ENCODE measurements at regions not wholly inside any gene's neighbourhood (a gene's known extent, or its start where the extent isn't known, plus 50 kb on each side); places are given as distances from the start of the nearest gene placed in this dataset.

GRCh38 chr2:192566863-192567262 is 372.1 kb upstream of the TMEFF2 start:
- DNase-seq (ENCODE audit: insufficient read length, low spot score) (no peak), FAIRE-seq (no peak)
- TF ChIP-seq, protein P1, sequence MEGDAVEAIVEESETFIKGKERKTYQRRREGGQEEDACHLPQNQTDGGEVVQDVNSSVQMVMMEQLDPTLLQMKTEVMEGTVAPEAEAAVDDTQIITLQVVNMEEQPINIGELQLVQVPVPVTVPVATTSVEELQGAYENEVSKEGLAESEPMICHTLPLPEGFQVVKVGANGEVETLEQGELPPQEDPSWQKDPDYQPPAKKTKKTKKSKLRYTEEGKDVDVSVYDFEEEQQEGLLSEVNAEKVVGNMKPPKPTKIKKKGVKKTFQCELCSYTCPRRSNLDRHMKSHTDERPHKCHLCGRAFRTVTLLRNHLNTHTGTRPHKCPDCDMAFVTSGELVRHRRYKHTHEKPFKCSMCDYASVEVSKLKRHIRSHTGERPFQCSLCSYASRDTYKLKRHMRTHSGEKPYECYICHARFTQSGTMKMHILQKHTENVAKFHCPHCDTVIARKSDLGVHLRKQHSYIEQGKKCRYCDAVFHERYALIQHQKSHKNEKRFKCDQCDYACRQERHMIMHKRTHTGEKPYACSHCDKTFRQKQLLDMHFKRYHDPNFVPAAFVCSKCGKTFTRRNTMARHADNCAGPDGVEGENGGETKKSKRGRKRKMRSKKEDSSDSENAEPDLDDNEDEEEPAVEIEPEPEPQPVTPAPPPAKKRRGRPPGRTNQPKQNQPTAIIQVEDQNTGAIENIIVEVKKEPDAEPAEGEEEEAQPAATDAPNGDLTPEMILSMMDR (IDR thresholded peaks at IDR 0.05; ENCODE audit: insufficient read depth, missing control alignments), result no peak

- TF ChIP-seq, protein P1 (IDR thresholded peaks at IDR 0.05; ENCODE audit: insufficient read depth, missing control alignments), result no peak
- DNase-seq (ENCODE audit: insufficient read length, low spot score), result no peak
- FAIRE-seq, result no peak
These were observed 365.6 kb upstream of the TMEFF2 start for GRCh38 chr2:192560326-192560725.

DNA sequence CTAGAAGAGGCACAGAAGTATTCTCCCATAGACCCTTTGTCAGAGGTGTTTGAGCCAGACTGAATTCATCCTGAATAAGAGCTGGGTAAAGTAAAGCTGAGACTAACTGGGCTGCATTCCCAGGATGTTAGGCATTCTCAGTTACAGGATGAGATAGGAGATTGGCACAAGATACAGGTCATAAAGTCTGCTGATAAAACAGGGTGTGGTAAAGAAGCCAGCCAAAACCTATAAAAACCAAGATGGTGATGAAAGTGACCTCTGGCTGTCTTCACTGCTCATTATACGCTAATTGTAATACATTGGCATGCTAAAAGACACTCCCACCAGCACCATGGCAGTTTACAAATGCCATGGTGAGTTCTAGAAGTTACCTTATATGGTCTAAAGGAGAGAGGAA is 364.9 kb upstream of the TMEFF2 start:
- TF ChIP-seq, protein P1 (IDR thresholded peaks at IDR 0.05; ENCODE audit: insufficient read depth, missing control alignments), result no peak
- DNase-seq (ENCODE audit: insufficient read length, low spot score) (no peak), FAIRE-seq (no peak)

GRCh38 chr2:192558637-192559036 is 363.9 kb upstream of the TMEFF2 start:
- DNase-seq (ENCODE audit: insufficient read length, low spot score) (no peak), FAIRE-seq (no peak)
- TF ChIP-seq, protein P1 (IDR thresholded peaks at IDR 0.05; ENCODE audit: insufficient read depth, missing control alignments), result no peak

GRCh38 chr2:192555740-192556139 is 361.0 kb upstream of the TMEFF2 start:
- DNase-seq (ENCODE audit: insufficient read length, low spot score), result no peak
- TF ChIP-seq, protein P1 (IDR thresholded peaks at IDR 0.05; ENCODE audit: insufficient read depth, missing control alignments), result no peak
- no peak for FAIRE-seq

GRCh38 chr2:192551760-192552159 is 357.0 kb upstream of the TMEFF2 start:
- DNase-seq (ENCODE audit: insufficient read length, low spot score) (no peak), FAIRE-seq (no peak)
- TF ChIP-seq, protein P1 (IDR thresholded peaks at IDR 0.05; ENCODE audit: insufficient read depth, missing control alignments), result no peak

DNA sequence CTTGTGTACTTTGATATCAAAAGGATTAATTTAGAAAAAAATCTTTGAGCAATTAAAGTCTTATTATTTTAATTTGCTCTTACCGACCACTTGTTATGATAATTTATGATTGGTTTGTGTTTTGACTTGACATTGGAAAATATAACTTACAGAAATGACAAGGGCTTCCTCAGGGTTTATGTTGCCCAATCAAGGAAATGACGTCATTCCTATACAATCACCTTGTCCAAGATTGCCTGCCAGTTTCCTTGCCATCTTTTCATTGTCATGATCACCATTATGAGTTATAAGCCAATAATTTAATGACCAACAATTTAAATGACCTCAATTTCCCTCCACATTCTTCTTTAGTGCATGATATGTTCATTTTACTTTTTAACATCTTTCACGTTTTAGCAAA is 351.8 kb upstream of the TMEFF2 start:
- TF ChIP-seq, protein P1 (IDR thresholded peaks at IDR 0.05; ENCODE audit: insufficient read depth, missing control alignments), result no peak
- DNase-seq (ENCODE audit: insufficient read length, low spot score) (no peak), FAIRE-seq (no peak)

All from D721Med (cell line).